H1 (cell line): ENCODE measurements at regions not wholly inside any gene's neighbourhood (a gene's known extent, or its start where the extent isn't known, plus 50 kb on each side); places are given as distances from the start of the nearest gene placed in this dataset.

Source experiments
- CTCF ChIA-PET: fragments of 300-600 bp; sonication (Branson Sonifier 250); formaldehyde crosslinking; loops from one replicate; lab custom pipeline; 2021; ENCODE audit not compliant: partially characterized antibody; lab: Charles Lee
- POLR2A ChIA-PET: fragments of 300-600 bp; sonication (Branson Sonifier 250); formaldehyde crosslinking; loops from one replicate; lab custom pipeline; 2021; ENCODE audit warnings: inconsistent platforms; ENCODE audit not compliant: partially characterized antibody; lab: Charles Lee
- DNase-seq, 2 experiments: peaks; one replicate each; pipeline versions ENCODE4 v3.0.0 to v3.0.0-alpha.2; 2010 to 2022; ENCODE audit warnings: low spot score in 2 of 2, low read depth in 1 of 2, mixed read lengths in 1 of 2
- FAIRE-seq: peaks from 2 replicates; lab custom pipeline; 2011; peaks lifted over from hg19 to GRCh38; lab: Jason Lieb, UNC
- H2AFZ ChIP-seq: 2 replicates; pipeline ENCODE4 v1.8.1; 2012; ENCODE audit warnings: low read length, inconsistent platforms
- H2AK5ac ChIP-seq: 2 replicates; pipeline ENCODE4 v1.6.1; 2013; ENCODE audit warnings: low read depth, low read length
- H2BK120ac ChIP-seq: replicated peaks from 2 replicates; pipeline ENCODE3; 2013; ENCODE audit warnings: low read depth, low read length, inconsistent platforms
- H2BK12ac ChIP-seq: 2 replicates; pipeline ENCODE4 v1.6.1; 2013; ENCODE audit warnings: low read depth, low read length
- H2BK15ac ChIP-seq: 2 replicates; pipeline ENCODE4 v1.6.1; 2013; ENCODE audit warnings: low read length
- H2BK20ac ChIP-seq: 2 replicates; pipeline ENCODE4 v1.6.1; 2013; ENCODE audit warnings: low read length
- H2BK5ac ChIP-seq: 2 replicates; pipeline ENCODE4 v1.6.1; 2013; ENCODE audit warnings: low read depth, low read length
- H3K14ac ChIP-seq: 2 replicates; pipeline ENCODE4 v1.6.1; 2013; ENCODE audit warnings: inconsistent platforms; ENCODE audit not compliant: insufficient read length
- H3K18ac ChIP-seq: 2 replicates; pipeline ENCODE4 v1.6.1; 2013; ENCODE audit warnings: low read length; ENCODE audit errors: extremely low read depth
- H3K23ac ChIP-seq: 2 replicates; pipeline ENCODE4 v1.6.1; 2013; ENCODE audit warnings: inconsistent platforms; ENCODE audit not compliant: insufficient read length
- H3K23me2 ChIP-seq: 2 replicates; pipeline ENCODE4 v1.6.1; 2013; ENCODE audit warnings: low read depth, low read length
- H3K27ac ChIP-seq: 2 replicates; pipeline ENCODE4 v1.6.1; 2011; ENCODE audit warnings: low read depth, low read length, inconsistent platforms
- H3K27me3 ChIP-seq, 4 experiments: replicated peaks in 1 of 4; 1 replicate in 1 of 4; 2 replicates in 3 of 4; pipeline versions ENCODE4 v1.6.1 to v1.8.1; 2011 to 2013; ENCODE audit warnings: low read length in 3 of 4, mild to moderate bottlenecking in 3 of 4, inconsistent platforms in 2 of 4, mixed read lengths in 2 of 4, moderate library complexity in 1 of 4; ENCODE audit not compliant: control insufficient read depth in 3 of 4, insufficient read depth in 3 of 4; ENCODE audit errors: extremely low read depth in 1 of 4
- H3K36me3 ChIP-seq, 4 experiments: 2 replicates each; pipeline versions ENCODE4 v1.6.1 to v1.8.1; 2011 to 2013; ENCODE audit warnings: mild to moderate bottlenecking in 4 of 4, low read length in 3 of 4, moderate library complexity in 2 of 4, control low read depth in 1 of 4, inconsistent platforms in 1 of 4; ENCODE audit not compliant: insufficient read depth in 4 of 4, control insufficient read depth in 2 of 4
- H3K4ac ChIP-seq: replicated peaks from 2 replicates; pipeline ENCODE3; 2013; ENCODE audit warnings: low read length, low read depth, mixed read lengths, inconsistent platforms; ENCODE audit not compliant: insufficient read length
- H3K4me1 ChIP-seq, 4 experiments: replicated peaks in 1 of 4; 1 replicate in 1 of 4; 2 replicates in 3 of 4; pipeline versions ENCODE4 v1.6.1 to v1.8.1; 2011 to 2013; ENCODE audit warnings: low read length in 3 of 4, inconsistent platforms in 2 of 4, mixed read lengths in 1 of 4; ENCODE audit not compliant: insufficient read depth in 4 of 4, control insufficient read depth in 3 of 4
- H3K4me2 ChIP-seq, 2 experiments: 2 replicates each; pipeline versions ENCODE4 v1.6.1 to v1.8.1; 2011 to 2013; ENCODE audit warnings: low read depth in 2 of 2, low read length in 2 of 2, control low read depth in 1 of 2, inconsistent platforms in 1 of 2, mild to moderate bottlenecking in 1 of 2; ENCODE audit not compliant: insufficient read depth in 1 of 2
- H3K4me3 ChIP-seq, 4 experiments: fragments of 200-600, 300-600 bp in 1 of 4; sonication (generic), shearing (Covaris generic), sonication (Bioruptor Twin) in 1 of 4; 2 replicates each; pipeline versions ENCODE4 v1.5.1 to v1.8.1; 2011 to 2016; ENCODE audit warnings: low read length in 4 of 4, low read depth in 3 of 4, control low read depth in 2 of 4, inconsistent platforms in 2 of 4, mild to moderate bottlenecking in 2 of 4, mixed read lengths in 1 of 4, moderate library complexity in 1 of 4; ENCODE audit not compliant: insufficient read depth in 2 of 4; ENCODE audit errors: extremely low read depth in 1 of 4
- H3K56ac ChIP-seq: replicated peaks from 2 replicates; pipeline ENCODE3; 2013; ENCODE audit warnings: low read depth, mild to moderate bottlenecking, mixed read lengths, low read length, inconsistent platforms; ENCODE audit not compliant: insufficient read length
- H3K79me1 ChIP-seq: 2 replicates; pipeline ENCODE4 v1.6.1; 2013; ENCODE audit warnings: low read depth, low read length, control low read depth
- H3K79me2 ChIP-seq, 2 experiments: 2 replicates each; pipeline versions ENCODE4 v1.6.1 to v1.8.1; 2012 to 2013; ENCODE audit warnings: low read length in 2 of 2, mild to moderate bottlenecking in 2 of 2, inconsistent platforms in 1 of 2; ENCODE audit not compliant: insufficient read depth in 2 of 2, control insufficient read depth in 1 of 2
- H3K9ac ChIP-seq, 4 experiments: replicated peaks in 1 of 4; 1 replicate in 1 of 4; 2 replicates in 3 of 4; pipeline versions ENCODE4 v1.6.1 to v1.8.1; 2011 to 2013; ENCODE audit warnings: low read depth in 3 of 4, low read length in 3 of 4, control low read depth in 2 of 4, mild to moderate bottlenecking in 2 of 4, moderate library complexity in 2 of 4, inconsistent platforms in 1 of 4; ENCODE audit errors: extremely low read depth in 1 of 4
- H3K9me3 ChIP-seq, 2 experiments: 2 replicates each; pipeline versions ENCODE4 v1.6.1 to v1.8.1; 2012 to 2013; ENCODE audit warnings: mild to moderate bottlenecking in 2 of 2, moderate library complexity in 2 of 2, control low read depth in 1 of 2, inconsistent platforms in 1 of 2, low read depth in 1 of 2, low read length in 1 of 2, mixed read lengths in 1 of 2; ENCODE audit not compliant: insufficient read depth in 2 of 2
- H4K20me1 ChIP-seq, 2 experiments: replicated peaks in 1 of 2; 2 replicates each; pipeline versions ENCODE3 to v1.8.1; 2011 to 2013; ENCODE audit warnings: inconsistent platforms in 2 of 2, low read length in 2 of 2, mild to moderate bottlenecking in 1 of 2; ENCODE audit not compliant: insufficient read depth in 2 of 2, control insufficient read depth in 1 of 2
- H4K5ac ChIP-seq: 2 replicates; pipeline ENCODE4 v1.6.1; 2013; ENCODE audit warnings: low read length, low read depth, mixed read lengths, inconsistent platforms; ENCODE audit not compliant: insufficient read length
- H4K8ac ChIP-seq: 2 replicates; pipeline ENCODE4 v1.8.0; 2013; ENCODE audit warnings: mild to moderate bottlenecking, moderate library complexity, low read length, inconsistent platforms; ENCODE audit not compliant: insufficient read depth; ENCODE audit errors: extremely low read depth
- H4K91ac ChIP-seq: replicated peaks from 2 replicates; pipeline ENCODE3; 2013; ENCODE audit warnings: low read length, mixed read lengths, inconsistent platforms; ENCODE audit not compliant: insufficient read length
- BRCA1 ChIP-seq: IDR thresholded peaks from 2 replicates; pipeline ENCODE4 v1.6.1; 2012; ENCODE audit warnings: low read depth, low read length, improper control_type of control experiment
- CHD2 ChIP-seq: IDR thresholded peaks from 2 replicates; pipeline ENCODE4 v1.6.1; 2012; ENCODE audit warnings: low read length, improper control_type of control experiment
- CTBP2 ChIP-seq: IDR thresholded peaks from 2 replicates; pipeline ENCODE4 v1.7.0; 2011; ENCODE audit warnings: borderline replicate concordance, mild to moderate bottlenecking, moderate library complexity, mixed read lengths, low read length; ENCODE audit not compliant: insufficient read depth, insufficient read length
- GTF2F1 ChIP-seq: IDR thresholded peaks from 2 replicates; pipeline ENCODE4 v1.6.1; 2012; ENCODE audit warnings: low read depth, low read length, improper control_type of control experiment, borderline replicate concordance
- JUN ChIP-seq: IDR thresholded peaks from 2 replicates; pipeline ENCODE4 v1.6.1; 2011; ENCODE audit warnings: low read depth, mild to moderate bottlenecking, improper control_type of control experiment, low read length
- JUND ChIP-seq: IDR thresholded peaks from 2 replicates; pipeline ENCODE4 v1.6.1; 2011; ENCODE audit warnings: mild to moderate bottlenecking, improper control_type of control experiment, low read length
- KDM4A ChIP-seq: IDR thresholded peaks from one replicate; pipeline ENCODE4 v1.7.1; 2012; ENCODE audit warnings: low read depth, mild to moderate bottlenecking, moderate library complexity, low read length, inconsistent platforms; ENCODE audit not compliant: severe bottlenecking
- PHF8 ChIP-seq: fragments of 200-600 bp; sonication (generic); conservative IDR thresholded peaks from 2 replicates; pipeline ENCODE4 v1.7.1; 2012; ENCODE audit warnings: low read depth, mild to moderate bottlenecking, inconsistent platforms, low read length, moderate library complexity
- POLR2AphosphoS5 ChIP-seq: IDR thresholded peaks from 2 replicates; pipeline ENCODE4 v1.6.1; 2011; ENCODE audit warnings: low read depth, low read length
- RNF2 ChIP-seq: fragments of 200-900, 300-1000 bp; sonication (generic); IDR thresholded peaks from 2 replicates; pipeline ENCODE4 v1.7.1; 2016; ENCODE audit warnings: borderline replicate concordance, low read depth, mild to moderate bottlenecking, antibody characterized with exemption, low read length; ENCODE audit not compliant: poor library complexity, severe bottlenecking; ENCODE audit errors: missing control alignments
- SAP30 ChIP-seq: fragments of 300-600 bp; sonication (generic); IDR thresholded peaks from 2 replicates; pipeline ENCODE4 v1.7.1; 2012; ENCODE audit warnings: low read length, moderate library complexity, mild to moderate bottlenecking, inconsistent platforms; ENCODE audit not compliant: insufficient read depth, insufficient replicate concordance
- SIN3A ChIP-seq, 2 experiments: IDR thresholded peaks in 1 of 2; conservative IDR thresholded peaks in 1 of 2; 2 replicates each; pipeline ENCODE4 v1.6.1; 2011 to 2012; ENCODE audit warnings: low read length in 2 of 2, improper control_type of control experiment in 1 of 2, low read depth in 1 of 2, mild to moderate bottlenecking in 1 of 2
- ZNF274 ChIP-seq: IDR thresholded peaks from 2 replicates; pipeline ENCODE4 v1.7.0; 2012; ENCODE audit warnings: low read length, borderline replicate concordance; ENCODE audit errors: extremely low read depth
- WGBS, 2 experiments: shearing (Covaris generic) in 1 of 2; methylation state at CpG; one replicate each; pipeline versions ENCODE4 v1.1.6 to v1.1.7; 2013 to 2015; ENCODE audit warnings: low lambda C conversion rate in 2 of 2, mixed read lengths in 2 of 2, inconsistent platforms in 1 of 2, low coverage in 1 of 2, missing lambda C conversion rate in 1 of 2; ENCODE audit not compliant: insufficient replicate concordance in 2 of 2, insufficient coverage in 1 of 2, insufficient read length in 1 of 2; ENCODE audit errors: extremely low coverage in 1 of 2, missing lambda C conversion rate in 1 of 2; 5-methylcytosine and 5-hydroxymethylcytosine counted together

DNA sequence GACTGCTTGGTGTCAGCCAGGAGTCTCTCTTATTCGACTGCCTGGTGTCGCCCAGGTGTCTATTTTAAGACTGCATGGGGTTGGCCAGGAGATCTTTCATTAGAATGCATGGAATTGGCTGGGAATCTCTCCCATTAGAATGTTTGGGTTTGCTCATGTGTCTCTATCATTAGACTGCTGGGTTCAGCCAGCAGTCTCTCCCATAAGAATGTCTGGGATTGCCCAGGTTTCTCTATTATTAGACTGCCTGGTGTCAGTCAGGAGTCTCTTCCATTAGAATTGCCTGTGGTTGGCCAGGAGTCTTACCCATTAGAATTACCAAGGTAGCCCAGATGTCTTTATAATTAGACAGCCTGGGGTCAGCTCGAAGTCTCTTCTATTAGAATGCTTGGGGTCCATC lies 1496.0 kb downstream of the UQCRFS1 start:
- Histone ChIP-seq H3K4me2 (no peak overlapping the region), H3K18ac (no peak overlapping the region), H3K4me1 (no peaks in the 10 kb centered on the region), H4K5ac (no peak overlapping the region), H3K79me2 (no peaks in the 10 kb centered on the region), H4K20me1 (no peaks in the 10 kb centered on the region), H3K56ac (no peak overlapping the region), H2BK5ac (no peak overlapping the region), H3K9ac (no peak overlapping the region), H4K91ac (no peak overlapping the region), H3K36me3 (no peaks in the 10 kb centered on the region), H3K79me1 (no peaks in the 10 kb centered on the region), H3K23me2 (no peaks in the 10 kb centered on the region), H3K4ac (no peak overlapping the region), H3K27me3 (no peaks in the 10 kb centered on the region), H2BK12ac (no peak overlapping the region), H3K14ac (no peak overlapping the region), H3K27ac (no peak overlapping the region), H3K4me3 (no peak overlapping the region), H2AK5ac (no peak overlapping the region), H3K9me3 (peaks cover 51 to 69% of the 10 kb centered on the region in 2 experiments), H2BK15ac (no peak overlapping the region), H2AFZ (no peak overlapping the region), H3K23ac (no peak overlapping the region), H2BK120ac (no peak overlapping the region), H4K8ac (no peak overlapping the region), H2BK20ac (no peak overlapping the region)
- 70% methylated on average over 3 of the region's 3 CpGs; no CpG with 5 or more reads in 1 of the 2 experiments for WGBS, 2 experiments
- no peak for FAIRE-seq
- POLR2A ChIA-PET, result no interaction called here
- DNase-seq, result no peak
- CTCF ChIA-PET, result no interaction called here
- TF ChIP-seq POLR2AphosphoS5 (no peak), JUND (no peak), KDM4A (no peak), BRCA1 (no peak), RNF2 (no peak), ZNF274 (no peak), SAP30 (no peak), SIN3A (conservative IDR thresholded peaks at IDR 0.05 in 1 of 2, IDR thresholded peaks at IDR 0.05 in 1 of 2; ENCODE audit: low read depth in 1 of 2, low read length in 2 of 2) (no peak), CTBP2 (no peak), GTF2F1 (no peak), CHD2 (no peak), PHF8 (no peak), JUN (no peak)
